GM18868 (cell line): ENCODE measurements at regions not wholly inside any gene's neighbourhood (a gene's known extent, or its start where the extent isn't known, plus 50 kb on each side); places are given as distances from the start of the nearest gene placed in this dataset.
"Not testable (repeated sequence)": the region's sequence is repeated elsewhere in the genome, so short reads cannot be mapped to it uniquely, and the experiment has no call there.

ENCODE experiments used
- ATAC-seq: cut with Tn5 transposase; IDR thresholded peaks from one replicate; pipeline ENCODE4 v1.9.1; 2021; ENCODE audit warnings: mild to moderate bottlenecking, moderate library complexity; ENCODE audit not compliant: unreplicated experiment

DNA sequence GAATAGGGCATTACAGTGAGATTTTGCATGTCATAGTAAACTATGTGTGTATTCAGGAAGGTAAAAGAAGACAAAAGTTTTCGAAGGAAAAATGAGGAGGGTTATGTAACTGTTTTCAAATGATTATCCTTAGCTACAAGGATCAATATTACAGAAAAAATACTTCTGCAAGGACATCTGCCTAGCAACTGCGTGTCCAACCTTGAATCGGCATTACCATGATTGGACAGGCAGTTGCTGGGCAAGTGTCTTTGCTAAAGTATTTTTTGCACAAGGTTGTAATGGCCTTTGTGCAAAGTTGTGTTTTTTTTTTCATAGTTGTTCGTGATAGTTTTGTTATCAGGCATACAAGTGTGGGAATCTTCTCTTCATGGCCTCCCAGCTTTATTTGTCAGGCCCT lies 136.8 kb downstream of the FASLG start:
- no peak for ATAC-seq

DNA sequence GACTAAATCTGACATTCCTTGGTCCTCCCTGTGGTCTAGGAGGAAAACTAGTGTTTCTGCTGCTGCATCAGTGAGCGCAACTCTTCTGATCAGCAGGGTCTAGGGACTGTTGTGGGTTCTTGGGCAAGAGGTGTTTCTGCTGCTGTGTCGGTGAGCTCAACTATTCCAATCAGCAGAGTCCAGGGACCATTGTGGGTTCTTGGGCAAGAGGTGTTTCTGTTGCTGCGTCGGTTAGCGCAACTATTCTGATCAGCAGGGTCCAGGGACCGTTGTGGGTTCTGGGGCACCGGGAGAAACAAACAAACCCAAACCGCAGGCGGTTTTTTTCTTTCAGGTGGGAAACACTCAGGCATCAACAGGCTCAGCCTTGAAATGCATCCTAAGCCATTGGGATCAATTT lies 140.9 kb downstream of the FASLG start:
- not testable (repeated sequence) for ATAC-seq

DNA sequence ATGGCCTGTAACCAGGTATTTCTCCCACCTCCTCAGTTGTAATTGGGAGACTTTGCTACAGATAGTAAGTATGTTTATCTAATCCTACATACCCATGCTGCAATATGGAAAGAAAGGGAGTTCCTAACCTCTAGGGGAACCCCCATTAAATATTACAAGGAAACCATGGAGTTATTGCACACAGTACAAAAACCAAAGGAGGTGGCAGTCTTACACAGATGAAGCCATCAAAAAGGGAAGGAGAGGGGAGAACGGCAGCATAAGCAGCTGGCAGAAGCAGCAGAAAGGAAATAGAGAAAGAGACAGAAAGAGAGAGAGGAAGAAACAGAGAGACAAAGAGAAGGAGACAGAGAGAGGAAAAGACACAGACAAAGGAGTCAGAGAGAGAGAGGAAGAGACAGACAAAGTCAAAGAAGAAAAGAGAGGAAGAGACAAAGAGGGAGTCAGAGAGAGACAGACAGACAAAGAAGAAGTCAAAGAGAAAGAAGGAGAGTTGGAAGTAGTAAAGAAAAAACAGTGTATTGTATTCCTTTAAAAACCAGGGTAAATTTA lies 142.9 kb downstream of the FASLG start:
- ATAC-seq = no peak

DNA sequence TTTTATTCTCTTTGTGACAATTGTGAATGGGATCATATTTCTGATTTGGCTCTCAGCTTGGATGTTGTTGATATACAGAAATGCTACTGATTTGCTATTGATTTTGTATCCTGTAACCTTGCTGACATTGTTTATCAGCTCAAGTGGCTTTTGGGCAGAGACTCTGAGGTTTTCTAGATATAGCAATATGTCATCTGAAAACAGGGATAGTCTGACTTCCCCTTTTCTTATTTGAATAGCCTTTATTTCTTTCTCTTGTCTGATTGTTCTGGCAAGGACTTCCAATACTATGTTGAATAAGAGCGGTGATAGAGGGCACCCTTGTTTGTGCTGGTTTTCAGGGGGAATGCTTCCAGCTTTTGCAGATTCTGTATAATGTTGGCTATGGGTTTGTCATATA lies 150.8 kb downstream of the FASLG start:
- ATAC-seq = no peak

DNA sequence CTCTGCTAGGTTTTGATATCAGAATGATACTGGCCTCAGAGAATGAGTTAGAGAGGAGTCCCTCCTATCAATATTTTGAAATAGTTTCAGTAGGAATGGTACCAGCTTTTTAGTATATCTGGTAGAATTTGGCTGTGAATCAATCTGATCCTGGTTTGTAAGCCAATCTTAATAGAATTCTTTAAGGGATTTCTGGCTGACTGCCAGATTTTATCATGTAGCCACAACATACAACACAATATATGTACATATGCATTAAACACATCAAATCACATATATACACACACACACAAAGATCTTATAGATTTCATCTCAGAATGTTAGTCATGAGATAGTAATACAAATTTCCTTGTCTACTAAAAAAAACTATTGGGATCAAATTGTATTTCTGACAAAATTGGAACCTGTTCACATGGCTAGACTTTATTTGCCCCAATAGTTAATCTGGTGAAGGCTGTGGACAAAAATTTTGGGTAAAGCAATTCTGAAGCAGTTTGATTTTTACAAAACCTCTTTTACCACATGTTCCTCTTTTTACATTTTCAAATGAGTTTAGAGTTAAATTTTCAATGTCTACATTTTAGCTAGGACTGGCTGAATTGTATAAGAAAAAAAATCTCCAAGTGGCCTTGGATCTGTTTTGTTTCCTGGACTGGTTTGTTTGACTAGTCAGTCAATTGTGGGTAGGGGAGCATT lies 151.7 kb downstream of the FASLG start:
- ATAC-seq = no peak

DNA sequence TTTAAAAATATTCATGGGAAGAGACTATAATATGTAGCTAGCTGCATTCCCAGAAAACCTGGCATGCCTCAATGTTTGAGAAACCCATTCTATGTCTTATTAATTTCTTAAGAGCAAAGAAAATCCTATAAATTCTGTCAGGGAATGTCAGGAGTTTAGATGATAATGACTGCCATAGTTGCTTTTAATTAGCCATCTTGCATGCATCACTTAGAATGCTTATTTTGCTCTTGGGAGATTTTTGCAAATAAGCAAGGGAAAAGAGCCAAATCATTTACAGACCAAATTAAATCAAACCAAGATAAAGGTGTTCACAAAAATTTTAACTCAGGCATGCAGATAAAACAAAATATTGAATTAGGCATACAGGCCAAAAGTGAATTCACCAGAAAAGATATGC lies 152.8 kb downstream of the FASLG start:
- ATAC-seq = no peak

DNA sequence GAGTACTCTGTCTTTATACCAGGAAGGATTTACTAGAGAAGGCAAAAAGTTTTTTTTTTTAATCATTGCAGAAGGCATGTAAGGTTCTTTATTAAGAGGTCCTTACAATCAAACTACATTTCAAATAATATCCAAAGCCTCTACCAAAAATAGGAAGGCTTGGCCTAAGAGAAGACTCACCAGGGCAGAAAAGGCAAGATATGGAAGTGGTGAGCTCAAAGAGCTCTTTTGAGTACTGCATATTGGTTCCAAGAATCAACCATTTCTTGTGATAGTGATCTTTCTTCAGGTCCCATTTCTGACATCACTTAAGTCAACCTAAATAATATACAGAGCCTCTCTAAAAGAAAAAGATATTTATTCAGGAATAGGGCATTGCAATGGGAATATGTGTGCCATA lies 153.2 kb downstream of the FASLG start:
- no peak for ATAC-seq

DNA sequence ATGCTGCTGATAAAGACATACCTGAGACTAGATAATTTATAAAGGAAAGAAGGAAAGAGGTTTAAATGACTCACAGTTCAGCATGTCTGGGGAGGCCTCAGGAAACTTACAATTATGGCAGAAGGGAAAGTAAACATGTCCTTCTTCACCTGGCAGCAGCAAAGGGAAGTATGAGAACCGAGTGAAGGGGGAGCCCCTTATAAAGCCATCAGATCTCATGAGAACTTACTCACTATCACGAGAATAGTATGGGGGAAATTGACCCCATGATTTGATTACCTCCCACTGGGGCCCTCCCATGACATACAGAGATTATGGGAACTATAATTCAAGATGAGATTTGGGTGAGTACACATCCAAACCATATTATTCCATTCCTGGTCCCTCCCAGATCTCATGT lies 154.4 kb downstream of the FASLG start:
- ATAC-seq = no peak

DNA sequence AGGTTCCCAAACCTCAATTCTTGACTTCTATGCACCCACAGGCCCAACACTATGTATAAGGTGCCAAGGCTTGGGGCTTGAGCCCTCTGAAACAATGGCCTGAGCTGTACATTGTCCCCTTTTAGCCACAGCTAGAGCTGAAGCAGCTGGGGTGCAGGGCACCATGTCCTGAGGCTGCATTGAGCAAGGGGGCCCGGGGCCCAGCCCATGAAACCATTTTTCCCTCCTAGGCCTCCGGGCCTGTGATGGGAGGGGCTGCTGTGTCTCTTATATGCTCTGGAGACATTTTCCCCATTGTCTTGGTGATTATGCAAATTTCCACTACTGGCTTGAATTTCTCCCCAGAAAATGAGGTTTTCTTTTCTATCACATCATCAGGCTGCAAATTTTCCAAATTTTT lies 155.5 kb downstream of the FASLG start:
- ATAC-seq = no peak

DNA sequence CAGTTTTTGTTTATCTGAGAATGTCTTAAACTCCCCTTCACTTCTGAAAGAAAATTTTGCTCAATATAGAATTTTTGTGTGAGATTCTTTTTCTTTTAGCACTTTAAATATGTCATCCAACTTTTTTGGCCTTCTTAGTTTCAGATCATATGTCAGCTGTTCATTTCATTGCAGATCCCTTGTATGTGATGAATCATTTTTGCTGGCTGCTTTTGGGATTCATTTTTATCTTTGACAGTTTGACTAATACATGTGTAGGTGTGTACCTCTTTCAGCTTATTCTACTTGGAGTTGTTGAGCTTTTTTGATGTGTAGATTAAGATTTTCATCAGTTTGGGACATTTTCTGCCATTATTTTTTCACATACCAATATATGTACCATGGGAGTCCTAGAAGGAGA lies 156.8 kb downstream of the FASLG start:
- ATAC-seq = no peak

DNA sequence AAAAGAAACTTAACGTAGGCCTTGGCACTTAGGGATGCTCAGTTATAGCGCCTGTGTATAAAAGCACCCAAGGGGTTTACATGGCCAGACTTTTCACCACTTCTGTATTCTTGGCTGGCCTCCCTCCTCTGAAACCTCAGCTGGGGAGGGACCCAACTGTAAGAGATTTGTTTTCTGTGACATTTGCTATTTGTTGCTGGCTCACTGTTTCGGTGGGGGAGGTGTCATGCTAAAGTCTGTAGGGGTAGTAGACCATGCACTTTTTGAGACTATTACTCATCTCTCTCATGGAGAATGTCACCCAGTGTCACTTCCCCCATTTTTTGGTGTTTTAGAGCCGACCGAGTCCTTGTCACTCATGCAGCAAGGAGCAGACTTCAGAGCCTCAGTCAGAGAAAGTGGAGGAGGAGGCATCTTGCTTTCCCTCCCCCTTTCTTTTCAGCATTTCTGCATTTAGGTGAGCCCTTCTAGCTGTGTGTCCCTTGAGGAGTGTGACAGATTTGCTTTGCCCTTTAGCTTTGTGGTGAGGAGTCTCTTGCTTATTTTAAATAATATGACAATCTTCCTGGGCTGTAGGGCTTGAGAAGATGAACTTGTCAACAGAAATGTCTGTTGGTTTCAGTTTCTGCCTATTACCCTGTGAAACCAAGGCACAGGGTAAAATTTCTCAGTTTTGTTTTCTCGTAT lies 160.1 kb downstream of the FASLG start:
- ATAC-seq = peak; percentile 92

DNA sequence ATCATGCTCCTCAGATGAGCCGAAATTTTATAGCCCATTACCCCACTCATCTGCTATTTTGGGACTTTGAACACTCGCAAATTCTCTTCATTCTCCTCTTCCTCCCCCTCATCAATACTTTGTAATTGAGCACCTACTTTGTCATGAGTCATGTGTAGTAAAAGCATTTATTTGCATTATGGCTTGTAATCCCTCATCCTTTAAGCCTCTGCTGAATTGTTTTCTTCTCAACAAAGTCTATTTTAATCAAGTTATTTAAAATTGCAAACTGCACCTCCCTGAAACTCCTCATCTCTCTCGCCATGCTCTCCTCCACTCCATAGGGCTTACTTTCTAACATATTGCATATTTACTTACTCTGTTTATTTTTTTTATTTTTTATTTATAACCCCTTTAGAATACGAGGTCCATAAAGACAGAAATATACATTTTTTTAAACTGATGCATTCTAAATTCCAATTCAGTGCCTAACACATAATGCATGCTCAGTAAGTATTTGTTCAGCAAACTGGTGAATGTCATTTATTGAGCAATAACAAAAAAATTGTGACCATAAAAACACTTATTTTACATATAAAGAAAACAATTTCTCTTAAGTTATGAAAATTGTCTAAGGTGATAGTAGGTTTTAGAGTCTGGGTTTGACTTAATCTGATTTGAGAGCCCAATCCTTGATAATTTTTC lies 161.7 kb downstream of the FASLG start:
- no peak for ATAC-seq

DNA sequence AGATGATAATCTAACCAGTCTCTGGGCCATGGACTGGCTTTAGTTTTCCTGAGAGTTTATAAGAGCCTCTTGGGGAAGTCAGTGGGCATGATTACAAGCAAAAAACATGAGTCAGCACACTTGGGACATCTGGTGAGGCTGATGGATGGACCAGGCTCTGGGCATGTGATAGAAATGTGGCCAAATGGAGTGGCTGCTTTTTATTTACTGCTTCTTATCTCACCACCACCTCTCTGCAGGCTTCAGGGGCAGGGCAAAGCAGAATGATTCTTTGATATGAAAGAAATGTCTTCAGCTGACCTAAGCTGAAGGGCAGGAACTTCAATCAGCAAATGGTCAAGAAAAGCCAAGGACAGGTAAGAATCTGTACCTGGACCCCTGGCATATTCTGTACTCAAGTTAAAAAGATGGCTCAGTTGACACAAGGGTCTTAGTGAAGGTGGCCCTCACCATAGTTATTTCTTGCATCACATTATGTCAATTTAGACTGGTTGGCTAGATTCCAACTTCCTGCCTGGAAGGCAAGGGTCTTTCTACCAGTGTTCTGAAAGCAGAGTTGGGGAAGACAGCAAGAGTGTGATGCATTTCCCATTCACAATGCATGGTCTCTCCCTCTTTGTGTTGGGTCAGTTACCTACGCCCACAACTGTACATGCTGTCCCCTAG lies 162.8 kb downstream of the FASLG start:
- ATAC-seq = no peak

DNA sequence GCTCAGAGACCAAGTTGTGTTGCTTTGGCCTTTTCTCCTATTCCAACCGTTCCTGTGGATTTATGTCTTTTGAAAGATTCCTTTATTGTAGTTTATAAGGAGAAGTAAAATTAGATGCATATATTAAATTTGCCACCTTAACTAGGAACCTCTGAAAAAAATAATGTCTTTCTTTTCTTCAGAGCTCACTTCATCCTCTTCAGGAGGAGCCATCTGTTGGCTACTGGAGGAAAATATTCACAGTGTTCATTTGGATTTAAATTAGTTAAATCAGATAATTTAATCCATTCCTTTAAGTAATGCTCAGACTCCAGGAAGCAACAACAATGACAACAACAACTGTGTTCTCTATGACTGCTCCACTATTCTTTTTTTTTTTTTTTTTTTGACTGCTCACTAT lies 164.0 kb downstream of the FASLG start:
- no peak for ATAC-seq

DNA sequence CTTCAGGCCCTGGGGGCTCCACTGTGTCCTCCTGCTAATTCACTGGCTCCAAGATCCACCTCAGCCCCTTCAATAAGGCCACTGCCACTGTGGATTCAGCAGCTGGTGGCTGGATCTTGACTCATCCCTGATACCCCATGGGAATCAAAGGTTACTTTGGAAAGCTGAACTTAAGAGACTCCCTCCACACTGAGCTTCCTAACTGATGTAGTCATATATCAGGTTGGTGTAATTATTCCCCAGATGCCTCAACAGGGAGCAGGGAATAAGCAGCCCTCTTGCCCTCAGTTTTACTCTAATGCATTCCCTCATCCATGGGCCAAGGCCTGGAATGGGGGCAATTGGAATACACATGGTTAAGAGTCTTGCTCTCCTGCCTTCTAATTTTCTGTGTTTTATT lies 164.6 kb downstream of the FASLG start:
- ATAC-seq = no peak

DNA sequence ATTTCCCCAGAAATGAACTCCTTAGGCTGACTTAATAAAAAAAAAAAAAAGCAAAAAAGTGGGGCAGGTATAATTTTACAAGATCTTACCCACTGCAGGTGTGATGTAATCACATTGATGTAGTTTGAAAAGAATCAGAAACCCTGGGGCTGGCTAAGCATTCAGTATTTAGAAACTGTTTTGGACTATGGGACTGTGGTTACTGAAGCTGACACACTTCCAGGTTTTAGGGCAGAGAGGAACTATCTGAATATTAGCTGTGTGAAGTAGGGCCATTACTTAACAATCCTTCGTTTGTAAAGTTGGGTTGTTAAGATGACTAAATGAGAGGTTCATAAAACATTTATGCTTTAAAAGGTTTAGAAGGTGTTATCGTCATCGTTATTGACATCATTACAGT lies 165.3 kb downstream of the FASLG start:
- no peak for ATAC-seq

DNA sequence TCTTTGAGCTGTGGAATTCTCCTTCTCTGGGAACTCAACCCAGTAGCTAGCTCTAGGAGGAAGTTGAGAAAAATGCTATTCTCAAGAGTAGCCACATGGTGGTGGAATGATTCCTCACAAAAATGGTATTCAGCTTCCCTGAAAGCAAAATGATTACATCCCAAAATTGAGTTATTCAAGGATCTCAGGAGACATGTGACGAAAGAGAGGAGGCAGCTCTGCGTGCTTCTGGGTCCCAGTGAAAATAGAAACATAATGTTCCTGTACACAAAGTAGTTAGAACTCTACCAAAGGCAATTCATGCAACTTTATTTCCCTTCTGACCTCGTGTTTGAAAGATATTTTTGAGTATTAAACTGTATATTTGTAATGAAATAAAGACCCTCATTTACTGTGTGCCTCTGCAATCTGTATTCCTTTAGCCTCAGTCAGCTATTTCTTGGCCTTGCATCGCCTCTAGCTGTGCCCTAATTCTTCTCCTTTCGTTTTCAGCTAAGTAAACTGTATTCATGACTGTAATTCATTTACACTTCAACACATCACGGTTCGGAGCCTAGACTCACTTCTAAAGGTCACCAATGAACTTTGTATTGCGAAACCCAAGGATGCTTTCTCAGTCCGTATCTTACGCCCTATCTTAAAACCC lies 167.3 kb downstream of the FASLG start:
- ATAC-seq = no peak

DNA sequence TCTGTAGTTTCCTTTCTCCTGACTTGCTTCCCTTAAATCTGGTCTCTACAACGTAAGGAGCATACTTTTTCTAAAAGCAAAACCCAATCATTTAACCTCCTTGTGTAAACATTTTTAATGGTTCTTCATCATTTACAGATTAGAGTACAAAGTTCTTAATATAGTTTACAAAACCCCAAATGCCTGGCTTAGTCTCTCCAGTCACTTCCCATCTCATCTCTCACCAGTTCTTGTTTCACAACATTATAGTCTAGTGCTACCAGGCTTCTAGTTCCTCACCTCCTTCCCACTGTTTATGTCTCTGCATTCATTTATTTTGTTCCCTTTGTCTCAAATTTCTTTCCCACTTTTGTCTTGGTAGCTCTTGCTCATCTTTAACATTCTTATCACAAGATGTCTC lies 168.4 kb downstream of the FASLG start:
- ATAC-seq = no peak

DNA sequence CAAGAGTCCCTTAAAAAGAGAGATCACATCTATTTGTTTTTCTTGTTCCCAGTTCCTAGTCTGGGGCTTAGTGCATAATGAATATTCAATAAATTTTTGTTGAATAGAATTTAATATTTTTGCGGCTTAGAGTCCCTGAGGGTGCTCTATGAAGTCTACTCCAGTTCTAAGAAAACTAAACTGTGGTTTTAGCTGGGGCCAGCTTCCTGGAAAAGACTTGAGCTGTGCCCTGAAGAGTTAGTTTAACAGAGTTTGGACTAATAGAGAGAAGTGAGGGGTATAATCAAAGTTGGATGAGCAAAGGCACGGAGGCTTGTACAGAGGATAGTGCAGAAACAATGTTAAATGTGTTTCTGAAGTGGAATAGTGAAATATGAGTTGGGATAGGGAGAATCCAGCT lies 168.9 kb downstream of the FASLG start:
- no peak for ATAC-seq

DNA sequence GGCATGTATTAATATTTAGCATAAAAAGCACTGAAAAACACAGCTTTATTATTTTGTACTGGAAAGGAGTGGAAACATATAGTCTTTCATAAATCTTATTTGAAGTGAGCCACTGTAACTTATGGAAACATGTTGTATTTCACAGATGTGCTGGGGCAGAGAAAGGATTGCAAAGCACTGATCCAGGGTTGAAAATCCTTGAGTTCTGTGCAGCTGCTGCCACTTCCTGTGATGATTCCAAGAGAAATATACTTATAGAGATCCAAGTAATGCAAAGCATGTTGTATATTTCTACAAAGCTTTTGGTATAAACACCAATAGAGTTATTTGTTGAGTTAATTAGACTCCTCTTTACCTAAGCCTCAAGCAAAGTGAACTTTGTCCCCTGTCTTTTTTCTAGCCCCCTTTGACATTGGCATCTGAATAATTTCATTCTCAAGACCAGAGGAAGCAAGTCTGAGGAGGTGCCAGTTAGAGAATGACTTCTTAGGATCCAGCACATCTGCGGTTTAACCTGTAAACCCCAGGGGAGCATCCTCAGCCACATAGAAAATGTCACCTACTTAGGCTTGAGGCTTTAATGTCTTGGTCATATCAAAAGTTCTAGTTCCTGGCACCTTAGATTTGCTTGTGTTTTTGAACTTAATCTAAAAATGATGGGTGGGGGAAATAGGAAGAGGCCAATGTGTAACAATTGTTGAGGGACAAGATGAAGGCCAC lies 173.3 kb downstream of the FASLG start:
- ATAC-seq = no peak
